IMR-90 (cell line): ENCODE measurements at regions not wholly inside any gene's neighbourhood (a gene's known extent, or its start where the extent isn't known, plus 50 kb on each side); places are given as distances from the start of the nearest gene placed in this dataset.

Experiments
- ATAC-seq: fragments of 200-7000 bp; cut with Tn5 transposase; 2 replicates; pipeline ENCODE4 v1.9.1; 2020; ENCODE audit warnings: low read depth, mild to moderate bottlenecking, moderate library complexity
- BruUV-seq: library from RNA; stranded (reverse); fragments of 400-500 nt; replicated peaks from 2 replicates; lab custom pipeline; 2021; lab: Mats Ljungman, UMichigan
- CTCF ChIA-PET: fragments of 300-600 bp; formaldehyde crosslinking; extraction: SDS; loops from one replicate; lab custom pipeline; 2021; ENCODE audit warnings: antibody characterized with exemption; lab: Yijun Ruan, JAX
- POLR2A ChIA-PET: fragments of 300-600 bp; sonication (Branson Sonifier 250); formaldehyde crosslinking; loops from one replicate; lab custom pipeline; 2022; ENCODE audit warnings: antibody characterized with exemption; ENCODE audit not compliant: unreplicated experiment; lab: Charles Lee
- DNase-seq: peaks from one replicate; pipeline ENCODE4 v3.0.0; 2013
- H2AFZ ChIP-seq: replicated peaks from 2 replicates; pipeline ENCODE3; 2013; ENCODE audit warnings: low read length, mild to moderate bottlenecking; ENCODE audit not compliant: poor library complexity
- H2AK5ac ChIP-seq: 2 replicates; pipeline ENCODE4 v1.6.1; 2013; ENCODE audit warnings: low read depth, low read length, inconsistent platforms
- H2AK9ac ChIP-seq: replicated peaks from 2 replicates; pipeline ENCODE3; 2013; ENCODE audit warnings: mild to moderate bottlenecking, low read depth, low read length, moderate library complexity; ENCODE audit not compliant: poor library complexity
- H2BK120ac ChIP-seq: 2 replicates; pipeline ENCODE4 v1.6.1; 2013; ENCODE audit warnings: low read depth, low read length, inconsistent platforms
- H2BK15ac ChIP-seq: 3 replicates; pipeline ENCODE4 v1.6.1; 2013; ENCODE audit warnings: low read depth, low read length, inconsistent platforms
- H2BK20ac ChIP-seq: 2 replicates; pipeline ENCODE4 v1.6.1; 2013; ENCODE audit warnings: low read depth, mild to moderate bottlenecking, inconsistent platforms, low read length, moderate library complexity
- H2BK5ac ChIP-seq: 2 replicates; pipeline ENCODE4 v1.6.1; 2013; ENCODE audit warnings: mild to moderate bottlenecking, low read depth, low read length, inconsistent platforms; ENCODE audit not compliant: poor library complexity, severe bottlenecking
- H3K14ac ChIP-seq: replicated peaks from 2 replicates; pipeline ENCODE4 v1.6.1; 2013; ENCODE audit warnings: low read depth, low read length, inconsistent platforms
- H3K18ac ChIP-seq: 2 replicates; pipeline ENCODE4 v1.6.1; 2013; ENCODE audit warnings: low read depth, low read length, control low read depth
- H3K23ac ChIP-seq: 2 replicates; pipeline ENCODE4 v1.6.1; 2013; ENCODE audit warnings: low read depth, low read length, inconsistent platforms
- H3K27ac ChIP-seq: 2 replicates; pipeline ENCODE4 v1.5.1; 2013; ENCODE audit warnings: mild to moderate bottlenecking, control low read depth, low read length; ENCODE audit not compliant: insufficient read depth
- H3K27me3 ChIP-seq: 2 replicates; pipeline ENCODE4 v1.6.1; 2013; ENCODE audit warnings: low read length; ENCODE audit not compliant: control insufficient read depth, insufficient read depth
- H3K36me3 ChIP-seq: 2 replicates; pipeline ENCODE4 v1.6.1; 2013; ENCODE audit warnings: low read length, mixed read lengths; ENCODE audit not compliant: control insufficient read depth, insufficient read depth
- H3K4ac ChIP-seq: 2 replicates; pipeline ENCODE4 v1.6.1; 2013; ENCODE audit warnings: low read depth, low read length, inconsistent platforms
- H3K4me1 ChIP-seq: 2 replicates; pipeline ENCODE4 v1.6.1; 2013; ENCODE audit warnings: low read length, mixed read lengths; ENCODE audit not compliant: control insufficient read depth, insufficient read depth
- H3K4me2 ChIP-seq: 2 replicates; pipeline ENCODE4 v1.6.1; 2013; ENCODE audit warnings: low read depth, mild to moderate bottlenecking, control low read depth, low read length, moderate library complexity
- H3K4me3 ChIP-seq: 2 replicates; pipeline ENCODE4 v1.5.1; 2013; ENCODE audit warnings: low read depth, mild to moderate bottlenecking, control low read depth, low read length, moderate library complexity; ENCODE audit not compliant: insufficient read depth
- H3K56ac ChIP-seq: 2 replicates; pipeline ENCODE4 v1.6.1; 2013; ENCODE audit warnings: low read length, inconsistent platforms; ENCODE audit not compliant: insufficient read depth; ENCODE audit errors: extremely low read depth
- H3K79me1 ChIP-seq, 2 experiments: 2 replicates each; pipeline ENCODE4 v1.6.1; 2013; ENCODE audit warnings: low read length in 2 of 2, inconsistent platforms in 1 of 2, low read depth in 1 of 2
- H3K9ac ChIP-seq: 2 replicates; pipeline ENCODE4 v1.6.1; 2013; ENCODE audit warnings: low read depth, low read length, control low read depth
- H3K9me1 ChIP-seq: 2 replicates; pipeline ENCODE4 v1.6.1; 2013; ENCODE audit warnings: low read length, inconsistent platforms; ENCODE audit not compliant: insufficient read depth
- H3K9me3 ChIP-seq: 2 replicates; pipeline ENCODE4 v1.6.1; 2013; ENCODE audit warnings: low read length; ENCODE audit not compliant: control insufficient read depth, insufficient read depth
- H4K20me1 ChIP-seq: 2 replicates; pipeline ENCODE4 v1.6.1; 2013; ENCODE audit warnings: low read length, inconsistent platforms; ENCODE audit not compliant: insufficient read depth
- H4K5ac ChIP-seq: 2 replicates; pipeline ENCODE4 v1.6.1; 2013; ENCODE audit warnings: mild to moderate bottlenecking, low read depth, low read length, control low read depth
- H4K8ac ChIP-seq, 2 experiments: 2 replicates each; pipeline ENCODE4 v1.6.1; 2013; ENCODE audit warnings: low read depth in 2 of 2, low read length in 2 of 2, control low read depth in 1 of 2, inconsistent platforms in 1 of 2
- H4K91ac ChIP-seq: 2 replicates; pipeline ENCODE4 v1.6.1; 2013; ENCODE audit warnings: low read depth, low read length, inconsistent platforms; ENCODE audit not compliant: insufficient read depth
- BHLHE40 ChIP-seq: fragments of 150-350 bp; IDR thresholded peaks from 2 replicates; pipeline ENCODE4 v1.6.1; 2016; ENCODE audit warnings: mild to moderate bottlenecking, low read depth, low read length
- CEBPB ChIP-seq: IDR thresholded peaks from 2 replicates; pipeline ENCODE4 v1.6.1; 2012; ENCODE audit warnings: low read depth, low read length, improper control_type of control experiment
- MAZ ChIP-seq: IDR thresholded peaks from 2 replicates; pipeline ENCODE4 v1.6.1; 2012; ENCODE audit warnings: low read depth, mild to moderate bottlenecking, low read length, improper control_type of control experiment, moderate library complexity, borderline replicate concordance
- MXI1 ChIP-seq: IDR thresholded peaks from 2 replicates; pipeline ENCODE4 v1.6.1; 2012; ENCODE audit warnings: low read depth, mild to moderate bottlenecking, low read length, moderate library complexity, borderline replicate concordance
- NFE2L2 ChIP-seq: fragments of 150-350 bp; IDR thresholded peaks from 2 replicates; pipeline ENCODE4 v1.6.1; 2016; ENCODE audit warnings: low read depth, mild to moderate bottlenecking, low read length
- POLR2A ChIP-seq: IDR thresholded peaks from 2 replicates; pipeline ENCODE4 v1.6.1; 2012; ENCODE audit warnings: mild to moderate bottlenecking, low read depth, low read length
- RAD21 ChIP-seq: IDR thresholded peaks from 2 replicates; pipeline ENCODE4 v1.6.1; 2012; ENCODE audit warnings: low read length, improper control_type of control experiment
- RCOR1 ChIP-seq: IDR thresholded peaks from 2 replicates; pipeline ENCODE4 v1.6.1; 2012; ENCODE audit warnings: mild to moderate bottlenecking, low read length, improper control_type of control experiment; ENCODE audit not compliant: insufficient replicate concordance
- WGBS, 2 experiments: methylation state at CpG; one replicate each; pipeline versions ENCODE4 v1.1.5 to v1.1.7; 2013; ENCODE audit warnings: missing lambda C conversion rate in 2 of 2; ENCODE audit not compliant: insufficient read length in 1 of 2; ENCODE audit errors: extremely low coverage in 2 of 2; 5-methylcytosine and 5-hydroxymethylcytosine counted together
- dilution Hi-C: fragments of 300-500 bp; cut with HindIII; formaldehyde crosslinking; loops from one replicate; pipeline ENCODE4 v1.14.3; 2018; ENCODE audit warnings: low sequenced_read_pairs; ENCODE audit not compliant: unreplicated experiment
- in situ Hi-C: fragments of 300-500 bp; cut with MboI; formaldehyde crosslinking; loops from 3 replicates; pipeline ENCODE4 v1.14.3; 2019; ENCODE audit warnings: low sequenced_read_pairs, inconsistent platforms, mixed read lengths
- intact Hi-C: fragments of 100-400 bp; cut with micrococcal nuclease; formaldehyde crosslinking; loops from 2 replicates; pipeline ENCODE4 v1.10.0; 2022
- TF ChIP-seq, protein P1 (sequence below): conservative IDR thresholded peaks from 2 replicates; pipeline ENCODE4 v1.5.1; 2012; ENCODE audit warnings: mild to moderate bottlenecking, low read depth, low read length, improper control_type of control experiment
- TF ChIP-seq, protein P2 (sequence below): fragments of 150-350 bp; IDR thresholded peaks from 2 replicates; pipeline ENCODE4 v1.6.1; 2017; ENCODE audit warnings: mild to moderate bottlenecking, antibody characterized with exemption, low read length, low read depth
- TF ChIP-seq, protein P3 (sequence below): fragments of 150-350 bp; IDR thresholded peaks from 2 replicates; pipeline ENCODE4 v1.6.1; 2016; ENCODE audit warnings: low read depth, mild to moderate bottlenecking, low read length, moderate library complexity, borderline replicate concordance

DNA sequence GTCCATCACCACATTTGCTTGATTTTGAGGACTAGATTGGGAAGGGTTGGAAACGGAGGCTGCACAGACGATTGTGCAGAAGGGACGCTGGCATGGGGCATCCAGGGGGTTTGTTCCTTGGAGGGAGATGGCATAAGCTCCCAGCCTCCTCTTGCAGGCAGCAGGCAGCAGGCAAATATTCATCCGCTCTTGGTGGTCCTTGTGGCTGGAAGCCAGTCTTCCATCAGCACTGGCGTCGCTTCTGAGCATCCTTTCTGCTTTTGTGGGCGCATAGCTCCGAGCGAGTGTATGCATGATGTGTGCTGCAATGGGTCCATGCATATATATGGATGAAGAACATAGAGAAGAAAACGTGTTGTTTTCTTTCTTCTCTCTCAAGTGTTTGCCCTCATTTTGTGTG is 166.1 kb upstream of the NTM start:
- H3K4me3 ChIP-seq, result no peak overlapping the region
- no TSS peak for BruUV-seq
- POLR2A ChIA-PET, result no interaction called here
- no peak overlapping the region for H2BK15ac ChIP-seq
- dilution Hi-C loops (no loop called here), intact Hi-C loops (no loop called here), in situ Hi-C loops (no loop called here)
- no peaks in the 10 kb centered on the region for H3K79me1 ChIP-seq
- H2BK120ac ChIP-seq, result no peak overlapping the region
- H3K27ac ChIP-seq, result no peak overlapping the region
- DNase-seq (no peak), ATAC-seq (no peak)
- peaks cover 9% of the 10 kb centered on the region for H3K27me3 ChIP-seq
- no peaks in the 10 kb centered on the region for H3K9me3 ChIP-seq
- no peak overlapping the region for H3K14ac ChIP-seq
- no peak overlapping the region for H4K5ac ChIP-seq
- no peak overlapping the region for H2AK5ac ChIP-seq
- no peak overlapping the region for H2BK5ac ChIP-seq
- H2BK20ac ChIP-seq, result no peak overlapping the region
- H3K4me2 ChIP-seq, result no peak overlapping the region
- H3K36me3 ChIP-seq, result no peaks in the 10 kb centered on the region
- no peak overlapping the region for H3K56ac ChIP-seq
- no peaks in the 10 kb centered on the region for H3K9me1 ChIP-seq
- H3K9ac ChIP-seq, result no peak overlapping the region
- 100% methylated on average over 2 of the region's 10 CpGs; no CpG with 5 or more reads in 1 of the 2 experiments for WGBS, 2 experiments
- CTCF ChIA-PET, result interaction anchor here (1.0 kb wide), 1 partner anchor 134 kb away, joined by 4 read pairs; no protein-coding TSS in a partner anchor
- H3K18ac ChIP-seq, result no peak overlapping the region
- H3K4ac ChIP-seq, result no peak overlapping the region
- TF ChIP-seq, protein P1, sequence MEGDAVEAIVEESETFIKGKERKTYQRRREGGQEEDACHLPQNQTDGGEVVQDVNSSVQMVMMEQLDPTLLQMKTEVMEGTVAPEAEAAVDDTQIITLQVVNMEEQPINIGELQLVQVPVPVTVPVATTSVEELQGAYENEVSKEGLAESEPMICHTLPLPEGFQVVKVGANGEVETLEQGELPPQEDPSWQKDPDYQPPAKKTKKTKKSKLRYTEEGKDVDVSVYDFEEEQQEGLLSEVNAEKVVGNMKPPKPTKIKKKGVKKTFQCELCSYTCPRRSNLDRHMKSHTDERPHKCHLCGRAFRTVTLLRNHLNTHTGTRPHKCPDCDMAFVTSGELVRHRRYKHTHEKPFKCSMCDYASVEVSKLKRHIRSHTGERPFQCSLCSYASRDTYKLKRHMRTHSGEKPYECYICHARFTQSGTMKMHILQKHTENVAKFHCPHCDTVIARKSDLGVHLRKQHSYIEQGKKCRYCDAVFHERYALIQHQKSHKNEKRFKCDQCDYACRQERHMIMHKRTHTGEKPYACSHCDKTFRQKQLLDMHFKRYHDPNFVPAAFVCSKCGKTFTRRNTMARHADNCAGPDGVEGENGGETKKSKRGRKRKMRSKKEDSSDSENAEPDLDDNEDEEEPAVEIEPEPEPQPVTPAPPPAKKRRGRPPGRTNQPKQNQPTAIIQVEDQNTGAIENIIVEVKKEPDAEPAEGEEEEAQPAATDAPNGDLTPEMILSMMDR, result no peak
- no peak for TF ChIP-seq MXI1
- TF ChIP-seq NFE2L2, result no peak
- TF ChIP-seq, protein P2, sequence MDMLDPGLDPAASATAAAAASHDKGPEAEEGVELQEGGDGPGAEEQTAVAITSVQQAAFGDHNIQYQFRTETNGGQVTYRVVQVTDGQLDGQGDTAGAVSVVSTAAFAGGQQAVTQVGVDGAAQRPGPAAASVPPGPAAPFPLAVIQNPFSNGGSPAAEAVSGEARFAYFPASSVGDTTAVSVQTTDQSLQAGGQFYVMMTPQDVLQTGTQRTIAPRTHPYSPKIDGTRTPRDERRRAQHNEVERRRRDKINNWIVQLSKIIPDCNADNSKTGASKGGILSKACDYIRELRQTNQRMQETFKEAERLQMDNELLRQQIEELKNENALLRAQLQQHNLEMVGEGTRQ, result no peak
- no peak for TF ChIP-seq POLR2A
- TF ChIP-seq, protein P3, sequence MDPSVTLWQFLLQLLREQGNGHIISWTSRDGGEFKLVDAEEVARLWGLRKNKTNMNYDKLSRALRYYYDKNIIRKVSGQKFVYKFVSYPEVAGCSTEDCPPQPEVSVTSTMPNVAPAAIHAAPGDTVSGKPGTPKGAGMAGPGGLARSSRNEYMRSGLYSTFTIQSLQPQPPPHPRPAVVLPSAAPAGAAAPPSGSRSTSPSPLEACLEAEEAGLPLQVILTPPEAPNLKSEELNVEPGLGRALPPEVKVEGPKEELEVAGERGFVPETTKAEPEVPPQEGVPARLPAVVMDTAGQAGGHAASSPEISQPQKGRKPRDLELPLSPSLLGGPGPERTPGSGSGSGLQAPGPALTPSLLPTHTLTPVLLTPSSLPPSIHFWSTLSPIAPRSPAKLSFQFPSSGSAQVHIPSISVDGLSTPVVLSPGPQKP, result no peak
- TF ChIP-seq BHLHE40, result no peak
- no peak for TF ChIP-seq CEBPB
- TF ChIP-seq RCOR1, result no peak
- no peak for TF ChIP-seq RAD21
- TF ChIP-seq MAZ, result no peak
- H3K4me1 ChIP-seq, result no peaks in the 10 kb centered on the region
- no peaks in the 10 kb centered on the region for H4K20me1 ChIP-seq
- no peak overlapping the region for H4K8ac ChIP-seq
- H2AK9ac ChIP-seq, result no peak overlapping the region
- H4K91ac ChIP-seq, result no peak overlapping the region
- H3K23ac ChIP-seq, result no peak overlapping the region
- H2AFZ ChIP-seq, result no peak overlapping the region
